ENCODE measurements at regions not wholly inside any gene's neighbourhood (a gene's known extent, or its start where the extent isn't known, plus 50 kb on each side); places are given as distances from the start of the nearest gene placed in this dataset.

DNA sequence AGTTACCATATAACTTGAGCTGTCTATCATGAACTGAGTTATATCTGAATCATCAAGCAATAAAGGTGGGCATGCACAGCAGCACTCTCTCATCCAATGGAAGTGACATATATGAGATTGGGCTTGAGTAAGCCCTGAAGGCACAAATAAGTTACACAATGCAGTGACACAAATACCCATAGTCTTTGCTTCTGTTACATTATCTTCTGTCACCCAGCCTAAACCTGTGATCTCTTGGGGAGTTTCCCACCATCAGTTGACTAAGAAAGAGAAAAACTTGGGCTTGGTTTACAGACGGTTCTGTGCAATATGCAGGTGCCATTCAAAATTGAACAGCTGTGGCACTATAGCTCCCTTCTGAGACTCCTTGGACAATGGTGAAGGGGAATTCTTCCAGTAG, 138.8 kb upstream of the IL15 start:
- TF ChIP-seq, protein P1, sequence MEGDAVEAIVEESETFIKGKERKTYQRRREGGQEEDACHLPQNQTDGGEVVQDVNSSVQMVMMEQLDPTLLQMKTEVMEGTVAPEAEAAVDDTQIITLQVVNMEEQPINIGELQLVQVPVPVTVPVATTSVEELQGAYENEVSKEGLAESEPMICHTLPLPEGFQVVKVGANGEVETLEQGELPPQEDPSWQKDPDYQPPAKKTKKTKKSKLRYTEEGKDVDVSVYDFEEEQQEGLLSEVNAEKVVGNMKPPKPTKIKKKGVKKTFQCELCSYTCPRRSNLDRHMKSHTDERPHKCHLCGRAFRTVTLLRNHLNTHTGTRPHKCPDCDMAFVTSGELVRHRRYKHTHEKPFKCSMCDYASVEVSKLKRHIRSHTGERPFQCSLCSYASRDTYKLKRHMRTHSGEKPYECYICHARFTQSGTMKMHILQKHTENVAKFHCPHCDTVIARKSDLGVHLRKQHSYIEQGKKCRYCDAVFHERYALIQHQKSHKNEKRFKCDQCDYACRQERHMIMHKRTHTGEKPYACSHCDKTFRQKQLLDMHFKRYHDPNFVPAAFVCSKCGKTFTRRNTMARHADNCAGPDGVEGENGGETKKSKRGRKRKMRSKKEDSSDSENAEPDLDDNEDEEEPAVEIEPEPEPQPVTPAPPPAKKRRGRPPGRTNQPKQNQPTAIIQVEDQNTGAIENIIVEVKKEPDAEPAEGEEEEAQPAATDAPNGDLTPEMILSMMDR (IDR thresholded peaks at IDR 0.05; ENCODE audit: borderline replicate concordance, extremely low read depth, low read length, poor library complexity, severe bottlenecking), result no peak
- TF ChIP-seq EZH2 (IDR thresholded peaks at IDR 0.05; ENCODE audit: borderline replicate concordance, low read depth, low read length, severe bottlenecking), result no peak

Data from DND-41 (cell line).